Loucy (cell line): ENCODE measurements at regions not wholly inside any gene's neighbourhood (a gene's known extent, or its start where the extent isn't known, plus 50 kb on each side); places are given as distances from the start of the nearest gene placed in this dataset.

ENCODE experiments used
- H2AFZ ChIP-seq: fragments of 200-600 bp; sonication (generic); 2 replicates; pipeline ENCODE4 v1.6.0; 2016; ENCODE audit warnings: antibody characterized with exemption, mild to moderate bottlenecking, low read length, moderate library complexity
- H3F3A ChIP-seq: fragments of 200-600 bp; 2 replicates; pipeline ENCODE4 v1.6.0; 2016; ENCODE audit warnings: antibody characterized with exemption, low read depth, mild to moderate bottlenecking
- H3K27me3 ChIP-seq: fragments of 200-600 bp; sonication (generic); 2 replicates; pipeline ENCODE4 v1.6.1; 2014; ENCODE audit warnings: low read length, mild to moderate bottlenecking; ENCODE audit not compliant: insufficient read depth, poor library complexity, severe bottlenecking
- H3K36me3 ChIP-seq: fragments of 200-600 bp; sonication (generic); 2 replicates; pipeline ENCODE4 v1.6.1; 2016; ENCODE audit warnings: low read length; ENCODE audit not compliant: insufficient read depth
- H3K4me1 ChIP-seq: fragments of 200-600 bp; sonication (generic); 2 replicates; pipeline ENCODE4 v1.5.1; 2014; ENCODE audit warnings: low read length, mild to moderate bottlenecking; ENCODE audit not compliant: insufficient read depth, poor library complexity, severe bottlenecking
- H3K4me2 ChIP-seq: fragments of 200-600 bp; sonication (generic); 2 replicates; pipeline ENCODE4 v1.6.0; 2014; ENCODE audit warnings: antibody characterized with exemption, low read length, low read depth, mild to moderate bottlenecking; ENCODE audit not compliant: poor library complexity, severe bottlenecking
- H3K4me3 ChIP-seq: fragments of 200-600 bp; sonication (generic); 2 replicates; pipeline ENCODE4 v1.5.1; 2014; ENCODE audit warnings: low read length, mild to moderate bottlenecking, mixed read lengths; ENCODE audit not compliant: poor library complexity, severe bottlenecking
- H3K79me2 ChIP-seq: fragments of 200-600 bp; sonication (generic); 2 replicates; pipeline ENCODE4 v1.6.1; 2014; ENCODE audit warnings: low read length; ENCODE audit not compliant: insufficient read depth
- H3K9ac ChIP-seq: fragments of 200-600 bp; sonication (generic); 2 replicates; pipeline ENCODE4 v1.6.0; 2014; ENCODE audit warnings: mild to moderate bottlenecking, low read depth, low read length, moderate library complexity; ENCODE audit not compliant: poor library complexity, severe bottlenecking
- H3K9me2 ChIP-seq: fragments of 200-600 bp; sonication (generic); replicated peaks from 2 replicates; pipeline ENCODE4 v1.6.1; 2016; ENCODE audit warnings: low read depth, low read length, mixed read lengths
- H3K9me3 ChIP-seq: fragments of 200-600 bp; sonication (generic); 2 replicates; pipeline ENCODE4 v1.6.1; 2014; ENCODE audit warnings: mild to moderate bottlenecking, antibody characterized with exemption, low read length, low read depth; ENCODE audit not compliant: insufficient read depth
- H4K20me1 ChIP-seq: fragments of 200-600 bp; sonication (generic); 2 replicates; pipeline ENCODE4 v1.6.0; 2014; ENCODE audit warnings: antibody characterized with exemption, low read length, mild to moderate bottlenecking; ENCODE audit not compliant: insufficient read depth, poor library complexity, severe bottlenecking
- CTCF ChIP-seq: fragments of 200-600 bp; sonication (generic); conservative IDR thresholded peaks from 2 replicates; pipeline ENCODE4 v1.5.1; 2014; ENCODE audit warnings: mild to moderate bottlenecking, antibody characterized with exemption, low read length
- EZH2phosphoT487 ChIP-seq: fragments of 200-600 bp; IDR thresholded peaks from 2 replicates; pipeline ENCODE4 v1.6.1; 2018; ENCODE audit warnings: antibody characterized with exemption, mild to moderate bottlenecking, moderate library complexity, borderline replicate concordance

GRCh38 chr5:68367717-68368116 is 152.2 kb downstream of the PIK3R1 start:
- no peak overlapping the region for H2AFZ ChIP-seq
- no peak overlapping the region for H3K4me3 ChIP-seq
- no peaks in the 10 kb centered on the region for H3K27me3 ChIP-seq
- no peaks in the 10 kb centered on the region for H3K79me2 ChIP-seq
- H3K4me1 ChIP-seq: peaks cover 35% of the 10 kb centered on the region
- no peak overlapping the region for H3K9ac ChIP-seq
- H3K36me3 ChIP-seq: no peaks in the 10 kb centered on the region
- H3F3A ChIP-seq: no peaks in the 10 kb centered on the region
- no peak for TF ChIP-seq EZH2phosphoT487
- no peak for TF ChIP-seq CTCF
- no peaks in the 10 kb centered on the region for H3K9me2 ChIP-seq
- H3K9me3 ChIP-seq: no peaks in the 10 kb centered on the region
- no peaks in the 10 kb centered on the region for H4K20me1 ChIP-seq
- no peak overlapping the region for H3K4me2 ChIP-seq

- no peaks in the 10 kb centered on the region for H4K20me1 ChIP-seq
- no peak overlapping the region for H2AFZ ChIP-seq
- H3K4me2 ChIP-seq: no peak overlapping the region
- no peak overlapping the region for H3K4me3 ChIP-seq
- H3F3A ChIP-seq: no peaks in the 10 kb centered on the region
- no peaks in the 10 kb centered on the region for H3K79me2 ChIP-seq
- H3K36me3 ChIP-seq: no peaks in the 10 kb centered on the region
- no peak for TF ChIP-seq CTCF
- no peak for TF ChIP-seq EZH2phosphoT487
- no peaks in the 10 kb centered on the region for H3K9me3 ChIP-seq
- no peaks in the 10 kb centered on the region for H3K27me3 ChIP-seq
- H3K4me1 ChIP-seq: peaks cover 35% of the 10 kb centered on the region
- no peaks in the 10 kb centered on the region for H3K9me2 ChIP-seq
- H3K9ac ChIP-seq: no peak overlapping the region
Observed at GRCh38 chr5:68368311-68369022, 152.9 kb downstream of the PIK3R1 start.

GRCh38 chr5:68369023-68369359 is 153.4 kb downstream of the PIK3R1 start:
- H4K20me1 ChIP-seq: no peaks in the 10 kb centered on the region
- no peak overlapping the region for H3K9ac ChIP-seq
- no peaks in the 10 kb centered on the region for H3K36me3 ChIP-seq
- H2AFZ ChIP-seq: no peak overlapping the region
- no peaks in the 10 kb centered on the region for H3F3A ChIP-seq
- no peaks in the 10 kb centered on the region for H3K79me2 ChIP-seq
- H3K9me2 ChIP-seq: no peaks in the 10 kb centered on the region
- no peak overlapping the region for H3K4me3 ChIP-seq
- H3K4me1 ChIP-seq: peaks cover 35% of the 10 kb centered on the region
- H3K27me3 ChIP-seq: no peaks in the 10 kb centered on the region
- no peak overlapping the region for H3K4me2 ChIP-seq
- TF ChIP-seq CTCF: no peak
- TF ChIP-seq EZH2phosphoT487: no peak
- H3K9me3 ChIP-seq: no peaks in the 10 kb centered on the region
